A673 (cell line): ENCODE measurements at regions not wholly inside any gene's neighbourhood (a gene's known extent, or its start where the extent isn't known, plus 50 kb on each side); places are given as distances from the start of the nearest gene placed in this dataset.

Experiments
- BruUV-seq: library from RNA; stranded (reverse); fragments of 400-500 nt; replicated peaks from 2 replicates; lab custom pipeline; 2021; lab: Mats Ljungman, UMichigan
- CTCF ChIA-PET: fragments of 300-600 bp; sonication (Branson Sonifier 250); formaldehyde crosslinking; loops from one replicate; lab custom pipeline; 2022; ENCODE audit warnings: antibody characterized with exemption; lab: Charles Lee
- POLR2A ChIA-PET: fragments of 300-600 bp; sonication (Branson Sonifier 250); formaldehyde crosslinking; loops from one replicate; lab custom pipeline; 2022; ENCODE audit warnings: antibody characterized with exemption; ENCODE audit not compliant: low non-redundant PET; lab: Charles Lee
- DNase-seq: peaks from one replicate; pipeline ENCODE4 v3.0.0-alpha.2; 2015; ENCODE audit warnings: low spot score
- H3K27ac ChIP-seq: fragments of 200-600 bp; sonication (generic); 2 replicates; pipeline ENCODE4 v1.5.1; 2016; ENCODE audit warnings: mixed run types, low read depth, mild to moderate bottlenecking, mixed read lengths, antibody characterized with exemption, low read length; ENCODE audit not compliant: poor library complexity, severe bottlenecking
- H3K27me3 ChIP-seq: fragments of 200-600 bp; sonication (generic); replicated peaks from 2 replicates; pipeline ENCODE4 v1.6.1; 2017; ENCODE audit warnings: mixed run types, low read depth, mild to moderate bottlenecking, mixed read lengths, antibody characterized with exemption, low read length; ENCODE audit not compliant: insufficient read depth, poor library complexity
- H3K36me3 ChIP-seq: fragments of 200-600 bp; sonication (generic); 2 replicates; pipeline ENCODE4 v1.6.1; 2016; ENCODE audit warnings: mixed run types, mild to moderate bottlenecking, mixed read lengths, antibody characterized with exemption, low read length; ENCODE audit not compliant: insufficient read depth, poor library complexity, severe bottlenecking
- H3K4me1 ChIP-seq: fragments of 200-600 bp; sonication (generic); 2 replicates; pipeline ENCODE4 v1.6.1; 2017; ENCODE audit warnings: mixed run types, mild to moderate bottlenecking, mixed read lengths, antibody characterized with exemption, low read length; ENCODE audit not compliant: insufficient read depth, poor library complexity, severe bottlenecking
- H3K4me3 ChIP-seq: fragments of 200-600 bp; sonication (generic); 2 replicates; pipeline ENCODE4 v1.5.1; 2016; ENCODE audit warnings: low read depth, mixed run types, mild to moderate bottlenecking, mixed read lengths, low read length; ENCODE audit not compliant: poor library complexity, severe bottlenecking
- H3K9me3 ChIP-seq: fragments of 200-600 bp; sonication (generic); 2 replicates; pipeline ENCODE4 v1.6.1; 2016; ENCODE audit warnings: mixed run types, low read depth, mild to moderate bottlenecking, mixed read lengths, antibody characterized with exemption, low read length; ENCODE audit not compliant: poor library complexity, severe bottlenecking
- CTCF ChIP-seq: fragments of 300-800, 200-600 bp; sonication (generic); conservative IDR thresholded peaks from 2 replicates; pipeline ENCODE4 v1.5.1; 2017; ENCODE audit warnings: low read depth, mild to moderate bottlenecking, antibody characterized with exemption, low read length, moderate library complexity, mixed read lengths
- EZH2 ChIP-seq: fragments of 200-600 bp; sonication (generic); IDR thresholded peaks from 2 replicates; pipeline ENCODE4 v1.6.1; 2017; ENCODE audit warnings: borderline replicate concordance, low read depth, mild to moderate bottlenecking, mixed read lengths, antibody characterized with exemption, low read length; ENCODE audit not compliant: poor library complexity, severe bottlenecking
- intact Hi-C: fragments of 100-400 bp; cut with micrococcal nuclease; formaldehyde crosslinking; loops from one replicate; pipeline ENCODE4 v1.10.0; 2022; ENCODE audit not compliant: unreplicated experiment

- TF ChIP-seq EZH2: no peak
- no peak for TF ChIP-seq CTCF
- Histone ChIP-seq H3K27me3 (no peaks in the 10 kb centered on the region), H3K4me3 (no peak overlapping the region), H3K27ac (no peak overlapping the region), H3K36me3 (no peaks in the 10 kb centered on the region), H3K9me3 (no peaks in the 10 kb centered on the region), H3K4me1 (no peaks in the 10 kb centered on the region)
- DNase-seq: no peak
- POLR2A ChIA-PET: no interaction called here
- BruUV-seq: no TSS peak
- CTCF ChIA-PET: no interaction called here
- intact Hi-C loops: no loop called here
Observed at GRCh38 chr13:83732755-83733154, 149.5 kb downstream of the SLITRK1 start.

GRCh38 chr13:83731113-83731512 is 151.2 kb downstream of the SLITRK1 start:
- Histone ChIP-seq H3K9me3 (no peaks in the 10 kb centered on the region), H3K36me3 (no peaks in the 10 kb centered on the region), H3K27me3 (no peaks in the 10 kb centered on the region), H3K4me1 (no peaks in the 10 kb centered on the region), H3K4me3 (no peak overlapping the region), H3K27ac (no peak overlapping the region)
- no peak for TF ChIP-seq EZH2
- TF ChIP-seq CTCF: no peak
- BruUV-seq: no TSS peak
- no peak for DNase-seq
- intact Hi-C loops: no loop called here
- ChIA-PET POLR2A (no interaction called here), CTCF (no interaction called here)

DNA sequence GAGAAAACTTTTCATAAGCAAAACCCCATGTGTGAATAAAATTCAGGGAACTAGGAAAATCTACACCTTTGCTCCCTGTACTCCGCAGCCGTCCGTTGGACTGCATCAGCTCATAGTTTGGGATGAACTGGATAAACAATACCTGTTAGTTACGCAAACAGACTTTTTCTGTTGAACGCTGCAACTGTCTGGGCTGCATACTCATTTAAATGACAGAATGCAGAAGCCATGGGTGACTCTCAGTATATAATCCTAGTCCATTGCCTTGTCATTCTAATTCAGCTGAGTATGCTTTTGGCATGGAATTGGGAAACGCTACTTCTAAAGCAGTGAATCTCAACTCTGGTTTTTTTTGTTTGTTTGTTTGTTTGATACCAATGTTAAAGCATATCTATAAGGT is 151.6 kb downstream of the SLITRK1 start:
- no peak for TF ChIP-seq EZH2
- no peak for TF ChIP-seq CTCF
- no TSS peak for BruUV-seq
- H3K9me3 ChIP-seq: no peaks in the 10 kb centered on the region
- no peaks in the 10 kb centered on the region for H3K4me1 ChIP-seq
- no peaks in the 10 kb centered on the region for H3K27me3 ChIP-seq
- no peak for DNase-seq
- no peak overlapping the region for H3K4me3 ChIP-seq
- ChIA-PET POLR2A (no interaction called here), CTCF (no interaction called here)
- intact Hi-C loops: no loop called here
- H3K27ac ChIP-seq: no peak overlapping the region
- no peaks in the 10 kb centered on the region for H3K36me3 ChIP-seq
